ENCODE measurements at regions not wholly inside any gene's neighbourhood (a gene's known extent, or its start where the extent isn't known, plus 50 kb on each side); places are given as distances from the start of the nearest gene placed in this dataset.

GRCh38 chr7:46784732-46785131 lies 797.2 kb downstream of the TNS3 start:
- H3K36me3 Mint-ChIP-seq (ENCODE audit: low read depth, unreplicated experiment), result no peaks in the 10 kb centered on the region
- no peak overlapping the region for H3K27ac Mint-ChIP-seq (ENCODE audit: unreplicated experiment)
- peak; percentile 81 for DNase-seq (ENCODE audit: low read depth)
- peaks cover 10% of the 10 kb centered on the region for H3K4me1 Mint-ChIP-seq (ENCODE audit: low read depth, unreplicated experiment)
- H3K9me3 Mint-ChIP-seq (ENCODE audit: unreplicated experiment), result no peaks in the 10 kb centered on the region
- Histone ChIP-seq H3K27me3 (ENCODE audit: insufficient read depth, low read length) (no peaks in the 10 kb centered on the region), H3K4me1 (ENCODE audit: insufficient read depth, low read length) (no peaks in the 10 kb centered on the region), H3K9ac (ENCODE audit: low read length) (no peak overlapping the region), H3K36me3 (ENCODE audit: insufficient read depth, low read length) (no peaks in the 10 kb centered on the region), H2AFZ (ENCODE audit: low read depth, low read length) (no peak overlapping the region), H3K27ac (ENCODE audit: low read depth, low read length) (no peak overlapping the region), H4K20me1 (ENCODE audit: insufficient read depth, low read length) (no peaks in the 10 kb centered on the region), H3K4me2 (ENCODE audit: low read length) (no peak overlapping the region), H3K4me3 (ENCODE audit: insufficient read depth, low read depth, low read length) (no peak overlapping the region), H3K79me2 (ENCODE audit: insufficient read depth, low read length) (no peaks in the 10 kb centered on the region), H3K9me3 (ENCODE audit: insufficient read depth, low read depth, low read length) (no peaks in the 10 kb centered on the region)
- no peaks in the 10 kb centered on the region for H3K27me3 Mint-ChIP-seq (ENCODE audit: low read depth, unreplicated experiment)
- TF ChIP-seq EZH2 (IDR thresholded peaks at IDR 0.05; ENCODE audit: insufficient read depth, low read length), result no peak
- TF ChIP-seq, protein P1, sequence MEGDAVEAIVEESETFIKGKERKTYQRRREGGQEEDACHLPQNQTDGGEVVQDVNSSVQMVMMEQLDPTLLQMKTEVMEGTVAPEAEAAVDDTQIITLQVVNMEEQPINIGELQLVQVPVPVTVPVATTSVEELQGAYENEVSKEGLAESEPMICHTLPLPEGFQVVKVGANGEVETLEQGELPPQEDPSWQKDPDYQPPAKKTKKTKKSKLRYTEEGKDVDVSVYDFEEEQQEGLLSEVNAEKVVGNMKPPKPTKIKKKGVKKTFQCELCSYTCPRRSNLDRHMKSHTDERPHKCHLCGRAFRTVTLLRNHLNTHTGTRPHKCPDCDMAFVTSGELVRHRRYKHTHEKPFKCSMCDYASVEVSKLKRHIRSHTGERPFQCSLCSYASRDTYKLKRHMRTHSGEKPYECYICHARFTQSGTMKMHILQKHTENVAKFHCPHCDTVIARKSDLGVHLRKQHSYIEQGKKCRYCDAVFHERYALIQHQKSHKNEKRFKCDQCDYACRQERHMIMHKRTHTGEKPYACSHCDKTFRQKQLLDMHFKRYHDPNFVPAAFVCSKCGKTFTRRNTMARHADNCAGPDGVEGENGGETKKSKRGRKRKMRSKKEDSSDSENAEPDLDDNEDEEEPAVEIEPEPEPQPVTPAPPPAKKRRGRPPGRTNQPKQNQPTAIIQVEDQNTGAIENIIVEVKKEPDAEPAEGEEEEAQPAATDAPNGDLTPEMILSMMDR (IDR thresholded peaks at IDR 0.05; ENCODE audit: insufficient read depth, low read depth, low read length), result no peak
- FAIRE-seq, result no peak
- no peak overlapping the region for H3K4me3 Mint-ChIP-seq (ENCODE audit: unreplicated experiment)

- Mint-ChIP-seq H3K9me3 (ENCODE audit: unreplicated experiment) (no peaks in the 10 kb centered on the region), H3K4me1 (ENCODE audit: low read depth, unreplicated experiment) (peaks cover 10% of the 10 kb centered on the region), H3K27me3 (ENCODE audit: low read depth, unreplicated experiment) (no peaks in the 10 kb centered on the region), H3K36me3 (ENCODE audit: low read depth, unreplicated experiment) (no peaks in the 10 kb centered on the region), H3K4me3 (ENCODE audit: unreplicated experiment) (no peak overlapping the region), H3K27ac (ENCODE audit: unreplicated experiment) (no peak overlapping the region)
- Histone ChIP-seq H3K9me3 (ENCODE audit: insufficient read depth, low read depth, low read length) (no peaks in the 10 kb centered on the region), H3K9ac (ENCODE audit: low read length) (no peak overlapping the region), H2AFZ (ENCODE audit: low read depth, low read length) (no peak overlapping the region), H3K27me3 (ENCODE audit: insufficient read depth, low read length) (no peaks in the 10 kb centered on the region), H3K4me2 (ENCODE audit: low read length) (no peak overlapping the region), H3K27ac (ENCODE audit: low read depth, low read length) (no peak overlapping the region), H3K79me2 (ENCODE audit: insufficient read depth, low read length) (no peaks in the 10 kb centered on the region), H4K20me1 (ENCODE audit: insufficient read depth, low read length) (no peaks in the 10 kb centered on the region), H3K4me3 (ENCODE audit: insufficient read depth, low read depth, low read length) (no peak overlapping the region), H3K36me3 (ENCODE audit: insufficient read depth, low read length) (no peaks in the 10 kb centered on the region), H3K4me1 (ENCODE audit: insufficient read depth, low read length) (no peaks in the 10 kb centered on the region)
- DNase-seq (ENCODE audit: low read depth) (peak; percentile 3), FAIRE-seq (no peak)
- TF ChIP-seq, protein P1 (IDR thresholded peaks at IDR 0.05; ENCODE audit: insufficient read depth, low read depth, low read length), result no peak
- no peak for TF ChIP-seq EZH2 (IDR thresholded peaks at IDR 0.05; ENCODE audit: insufficient read depth, low read length)
Observed at GRCh38 chr7:46781901-46782439, 799.9 kb downstream of the TNS3 start.

DNA sequence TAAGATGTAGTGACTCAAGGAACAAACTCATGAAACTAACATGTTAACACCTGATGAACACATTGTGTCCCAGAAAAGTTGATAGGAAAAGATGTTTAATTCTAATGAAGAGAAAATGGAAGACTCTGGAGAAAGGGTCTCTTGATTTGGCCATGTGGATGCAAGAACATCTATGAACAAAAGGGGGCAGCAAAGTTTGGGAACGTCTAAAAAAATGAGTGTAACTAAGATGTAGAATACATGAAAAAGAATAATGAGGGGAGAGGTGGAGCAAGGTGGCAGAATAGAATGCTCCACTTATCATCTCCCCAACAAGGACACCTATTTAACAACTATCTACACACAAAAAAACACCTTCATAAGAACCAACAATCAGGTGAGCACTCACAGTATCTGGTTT lies 805.1 kb downstream of the TNS3 start:
- no peaks in the 10 kb centered on the region for H3K9me3 ChIP-seq (ENCODE audit: insufficient read depth, low read depth, low read length)
- no peak overlapping the region for H3K4me3 ChIP-seq (ENCODE audit: insufficient read depth, low read depth, low read length)
- H3K79me2 ChIP-seq (ENCODE audit: insufficient read depth, low read length), result no peaks in the 10 kb centered on the region
- H3K9ac ChIP-seq (ENCODE audit: low read length), result no peak overlapping the region
- H3K4me2 ChIP-seq (ENCODE audit: low read length), result no peak overlapping the region
- H3K36me3 Mint-ChIP-seq (ENCODE audit: low read depth, unreplicated experiment), result no peaks in the 10 kb centered on the region
- H3K27ac Mint-ChIP-seq (ENCODE audit: unreplicated experiment), result no peak overlapping the region
- no peaks in the 10 kb centered on the region for H3K36me3 ChIP-seq (ENCODE audit: insufficient read depth, low read length)
- H3K9me3 Mint-ChIP-seq (ENCODE audit: unreplicated experiment), result no peaks in the 10 kb centered on the region
- no peaks in the 10 kb centered on the region for H4K20me1 ChIP-seq (ENCODE audit: insufficient read depth, low read length)
- no peaks in the 10 kb centered on the region for H3K27me3 ChIP-seq (ENCODE audit: insufficient read depth, low read length)
- no peak overlapping the region for H2AFZ ChIP-seq (ENCODE audit: low read depth, low read length)
- FAIRE-seq, result peak; percentile 74
- no peaks in the 10 kb centered on the region for H3K27me3 Mint-ChIP-seq (ENCODE audit: low read depth, unreplicated experiment)
- no peak for DNase-seq (ENCODE audit: low read depth)
- H3K4me3 Mint-ChIP-seq (ENCODE audit: unreplicated experiment), result no peak overlapping the region
- H3K4me1 ChIP-seq (ENCODE audit: insufficient read depth, low read length), result no peaks in the 10 kb centered on the region
- H3K4me1 Mint-ChIP-seq (ENCODE audit: low read depth, unreplicated experiment), result no peaks in the 10 kb centered on the region
- no peak for TF ChIP-seq EZH2 (IDR thresholded peaks at IDR 0.05; ENCODE audit: insufficient read depth, low read length)
- TF ChIP-seq, protein P1 (IDR thresholded peaks at IDR 0.05; ENCODE audit: insufficient read depth, low read depth, low read length), result peak; percentile 40
- no peak overlapping the region for H3K27ac ChIP-seq (ENCODE audit: low read depth, low read length)
